GM19240 (cell line): ENCODE measurements at regions not wholly inside any gene's neighbourhood (a gene's known extent, or its start where the extent isn't known, plus 50 kb on each side); places are given as distances from the start of the nearest gene placed in this dataset.
"Not testable (repeated sequence)": the region's sequence is repeated elsewhere in the genome, so short reads cannot be mapped to it uniquely, and the experiment has no call there.

Source experiments
- DNase-seq: peaks from one replicate; pipeline ENCODE4 v3.0.0; 2011; ENCODE audit warnings: low spot score; ENCODE audit not compliant: insufficient read length

DNA sequence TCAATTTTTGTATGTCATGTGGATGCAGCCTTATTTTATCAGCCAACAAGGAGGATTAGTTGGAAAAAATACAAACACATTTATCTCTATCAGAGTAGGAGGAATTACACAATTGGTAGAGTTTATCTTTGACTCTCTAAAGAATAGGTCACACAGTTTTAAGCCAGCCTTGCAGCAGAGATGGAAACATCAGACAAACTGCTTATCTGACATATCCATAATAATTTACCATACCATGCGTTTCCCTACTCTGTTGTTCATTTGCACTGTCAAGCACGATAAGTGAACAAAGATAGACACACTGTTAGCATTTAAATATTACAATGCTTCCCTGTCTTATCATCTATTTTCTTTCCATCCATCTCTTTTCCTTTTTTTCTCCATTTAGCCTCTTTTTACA is 283.7 kb upstream of the SMIM30 start:
- no peak for DNase-seq

DNA sequence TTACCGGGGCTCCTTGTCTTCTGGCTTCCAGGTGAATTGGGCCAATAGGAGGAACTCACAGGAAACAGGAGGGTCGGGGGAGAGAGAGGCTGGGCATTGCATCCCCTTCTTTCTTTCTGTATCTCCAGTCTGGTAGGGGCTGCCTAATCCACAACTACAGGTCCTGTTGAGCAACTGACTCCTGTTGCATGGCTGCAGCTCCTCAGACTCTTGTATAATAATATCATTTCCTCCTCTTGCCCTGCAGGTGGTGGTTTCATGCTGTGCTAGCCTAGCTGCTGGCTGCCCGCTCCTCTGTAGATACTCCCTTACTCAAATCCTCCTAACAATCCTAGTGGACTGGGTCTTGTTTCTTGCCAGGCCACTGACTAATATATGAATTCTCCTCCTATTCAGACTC is 276.5 kb upstream of the SMIM30 start:
- no peak for DNase-seq

DNA sequence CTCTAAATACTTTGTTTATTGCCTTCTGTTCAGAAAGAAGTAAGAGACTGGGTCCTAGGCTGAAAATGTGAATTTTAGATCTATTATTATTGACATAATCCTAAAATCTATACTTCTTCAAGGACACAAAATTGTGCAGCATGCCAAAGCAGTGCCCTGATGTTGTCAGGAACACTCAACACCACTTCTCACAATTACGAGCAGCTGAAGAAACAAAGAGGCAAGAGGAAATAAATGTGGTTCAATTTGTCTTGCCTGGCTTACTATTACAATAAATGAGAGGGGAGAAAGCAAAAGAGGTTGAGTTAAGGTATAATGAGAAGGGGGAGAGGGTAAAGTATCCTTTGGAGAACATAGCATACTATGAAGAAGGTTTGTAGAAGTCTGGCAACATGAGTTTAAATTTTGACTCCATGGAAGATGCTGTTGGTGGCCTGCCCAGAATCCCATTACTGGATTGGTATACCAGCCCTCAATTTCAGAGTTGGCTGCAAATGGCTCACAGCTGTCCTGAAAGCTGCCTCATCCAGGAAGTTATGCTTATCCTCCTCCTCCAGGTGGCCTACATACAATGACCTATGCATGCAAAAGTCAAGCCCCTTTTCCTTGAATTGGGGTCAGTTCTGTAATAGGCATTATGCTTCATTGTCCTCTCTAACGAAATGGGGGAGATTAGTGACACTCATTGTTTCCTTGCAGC is 274.6 kb upstream of the SMIM30 start:
- no peak for DNase-seq

DNA sequence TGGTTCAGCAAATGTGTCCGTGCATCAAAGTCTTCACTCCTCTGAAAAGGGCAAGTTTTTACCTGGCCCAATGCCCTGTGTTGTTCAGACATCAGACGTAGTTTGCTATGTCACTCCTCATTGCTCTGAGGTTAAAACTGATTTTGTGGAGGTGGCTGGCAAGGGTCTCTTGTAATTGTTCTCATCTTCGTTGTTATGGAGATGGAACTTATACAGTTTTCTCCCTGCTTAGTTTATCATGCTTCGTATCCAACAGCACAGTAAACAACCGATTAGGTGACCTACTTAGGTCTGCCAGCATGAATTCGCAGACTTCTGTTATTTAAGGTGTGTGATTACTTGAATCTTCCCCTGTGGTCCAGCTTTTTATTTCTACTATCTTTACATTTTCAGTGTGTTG is 274.1 kb upstream of the SMIM30 start:
- no peak for DNase-seq

DNA sequence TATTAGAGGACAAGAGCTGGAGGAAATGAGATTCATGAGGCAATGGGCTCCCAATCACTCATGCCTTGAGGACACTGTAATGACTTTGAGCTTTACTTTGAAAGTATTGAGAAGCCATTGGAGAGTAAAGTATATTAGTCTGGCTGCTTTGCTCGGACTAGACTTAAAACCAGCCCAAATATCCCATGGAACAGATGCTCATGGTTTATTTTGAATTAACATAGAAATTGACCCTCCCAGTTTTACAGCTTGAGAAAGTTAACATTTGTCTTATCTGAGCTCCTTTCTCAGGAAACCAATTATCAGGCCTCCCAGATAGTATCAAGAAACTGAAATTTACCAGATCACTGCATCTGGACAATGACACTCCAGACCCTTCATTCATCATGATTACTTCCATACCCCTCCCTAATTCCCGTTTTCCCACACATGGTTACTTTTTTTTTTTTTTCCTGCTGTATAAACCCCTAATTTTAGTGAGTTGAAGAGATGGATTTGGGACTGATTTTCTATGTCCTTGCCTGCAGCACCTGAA is 270.8 kb upstream of the SMIM30 start:
- DNase-seq, result no peak

DNA sequence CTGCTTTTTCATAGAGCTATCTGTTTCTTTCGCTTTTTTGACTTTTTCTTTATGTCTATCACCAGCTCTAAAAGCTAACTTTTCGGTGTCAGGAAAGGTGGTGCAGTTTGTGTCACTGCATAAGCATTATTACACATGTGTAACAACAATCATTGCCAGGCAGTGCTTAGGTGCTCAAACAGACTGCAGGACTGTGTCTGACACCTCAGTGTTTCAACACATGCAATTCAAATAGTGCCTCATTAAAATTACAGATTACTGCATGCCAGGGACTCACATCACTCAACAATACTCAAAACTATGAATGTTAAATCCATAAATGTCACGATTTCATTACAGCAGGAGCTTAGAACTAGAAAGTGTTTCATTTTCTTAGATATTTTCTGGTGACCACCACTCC is 265.3 kb upstream of the SMIM30 start:
- DNase-seq, result no peak

DNA sequence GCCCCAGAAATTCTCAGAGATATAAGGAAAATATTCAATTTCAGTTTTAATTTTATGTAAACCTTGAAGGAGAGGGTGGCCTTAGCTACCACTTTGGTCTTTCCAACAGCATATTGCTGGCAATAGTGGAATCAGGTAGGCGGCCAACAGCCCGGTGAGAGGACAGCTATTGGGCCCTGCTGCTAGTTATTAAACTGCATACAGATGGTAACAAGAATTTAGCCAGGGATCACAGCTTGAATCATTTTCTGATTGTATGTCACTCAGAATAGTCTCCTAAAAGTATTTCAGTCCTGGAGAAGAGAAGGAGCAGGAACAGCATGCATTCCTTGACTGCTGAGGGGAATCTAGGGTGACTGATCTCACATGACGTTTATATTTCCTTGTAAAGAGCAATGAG is 261.4 kb upstream of the SMIM30 start:
- no peak for DNase-seq

DNA sequence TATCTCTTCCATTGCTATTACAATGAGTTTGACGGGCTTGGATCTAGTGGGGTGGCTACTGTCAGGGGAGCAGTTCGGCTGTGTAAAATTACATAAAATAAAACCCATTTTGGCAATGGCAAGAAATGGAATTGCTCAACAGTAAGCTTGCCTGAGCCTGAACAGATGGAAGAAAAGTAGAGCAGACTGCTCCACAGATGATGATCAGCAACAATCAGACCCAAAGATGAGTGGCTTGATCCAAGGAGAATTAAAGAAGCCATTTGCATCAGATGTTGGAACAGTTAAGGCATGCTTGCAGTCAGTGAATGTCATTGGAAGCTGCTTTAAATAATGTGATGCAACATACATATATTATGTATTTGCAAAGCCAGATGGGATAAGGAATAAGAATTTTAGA is 256.6 kb upstream of the SMIM30 start:
- no peak for DNase-seq

DNA sequence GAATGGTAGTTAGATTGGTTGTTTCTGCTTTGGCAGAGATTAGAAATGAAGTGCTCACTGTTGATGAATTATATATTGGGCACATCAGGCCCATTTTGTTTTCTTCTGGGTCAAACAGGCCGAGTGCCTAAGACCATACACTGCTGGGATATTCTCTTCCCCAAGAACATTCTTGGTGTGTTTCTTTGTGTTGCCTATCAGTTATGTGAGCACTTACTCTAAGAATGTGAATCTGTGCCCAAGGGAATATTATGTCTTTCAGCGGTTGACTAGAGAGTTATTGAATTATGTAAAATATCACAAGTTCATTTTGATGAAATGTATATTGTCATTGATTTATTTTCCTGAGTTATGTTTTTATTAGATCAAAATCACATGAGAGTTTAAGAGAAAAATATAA is 255.5 kb upstream of the SMIM30 start:
- DNase-seq, result no peak

DNA sequence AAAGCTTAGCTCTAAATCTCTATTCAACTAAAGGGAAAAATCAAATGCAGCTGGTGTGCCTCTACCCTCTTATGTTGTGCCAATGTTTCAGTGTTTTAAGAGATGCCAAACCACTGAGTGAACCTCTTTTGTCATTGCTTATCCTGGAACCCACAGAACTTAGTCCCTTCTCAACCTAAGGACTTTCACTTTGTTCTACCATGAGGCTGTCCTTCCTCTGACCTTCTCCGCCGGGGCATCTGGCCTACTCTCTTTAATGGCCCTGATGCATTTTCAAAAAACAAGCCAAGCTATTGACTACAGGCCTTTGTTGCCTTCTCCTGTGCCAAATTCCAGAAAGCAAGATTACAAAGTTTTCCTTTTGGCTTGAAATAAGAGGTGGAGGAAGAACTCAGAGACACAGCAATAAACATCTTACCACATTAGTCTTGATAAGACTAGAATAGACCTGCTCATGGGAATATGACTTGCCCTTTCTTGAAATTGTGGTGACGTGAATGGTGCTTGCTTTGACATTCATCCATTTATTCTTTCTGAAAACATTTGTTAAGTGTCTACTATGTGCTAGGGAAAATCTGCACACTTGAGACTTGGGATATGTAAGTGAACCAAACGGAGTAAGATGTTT is 253.2 kb upstream of the SMIM30 start:
- no peak for DNase-seq

DNA sequence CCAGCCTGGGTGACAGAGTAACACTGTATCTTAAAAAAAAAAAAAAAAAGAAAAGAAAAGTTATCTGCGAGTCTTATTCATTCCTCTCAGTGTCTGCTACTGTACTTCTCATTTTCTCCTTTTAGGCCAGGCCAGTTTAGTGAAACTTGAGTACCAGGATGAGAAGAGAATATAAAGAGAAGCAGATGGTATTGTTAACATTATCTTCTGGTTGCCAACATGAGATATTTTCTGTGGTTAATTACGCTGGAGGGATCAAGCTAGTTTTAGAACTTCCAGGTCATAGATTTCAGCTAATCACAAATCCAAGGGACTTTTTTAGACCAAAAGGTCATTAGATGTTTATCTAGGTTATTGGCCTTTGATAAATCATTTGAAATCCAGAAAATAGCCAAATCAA is 252.6 kb upstream of the SMIM30 start:
- no peak for DNase-seq

DNA sequence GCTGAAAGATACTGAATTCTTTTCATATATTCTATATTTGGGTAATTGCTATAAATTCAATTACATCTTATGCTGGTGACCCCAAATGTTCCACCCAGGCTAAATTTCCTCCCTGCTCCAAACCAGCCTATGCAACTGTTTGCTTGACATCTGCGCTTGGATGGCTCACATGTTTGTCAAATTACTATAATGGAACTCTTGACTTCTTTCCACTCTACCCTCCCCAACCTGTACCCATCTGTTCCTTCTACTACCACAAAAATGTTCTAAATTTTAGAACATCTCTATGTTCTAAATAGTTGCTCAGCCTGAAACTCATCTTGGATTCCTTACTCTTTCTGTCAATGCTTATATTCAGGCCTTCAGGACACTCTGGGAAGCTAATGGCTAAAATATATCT is 249.9 kb upstream of the SMIM30 start:
- DNase-seq, result no peak

DNA sequence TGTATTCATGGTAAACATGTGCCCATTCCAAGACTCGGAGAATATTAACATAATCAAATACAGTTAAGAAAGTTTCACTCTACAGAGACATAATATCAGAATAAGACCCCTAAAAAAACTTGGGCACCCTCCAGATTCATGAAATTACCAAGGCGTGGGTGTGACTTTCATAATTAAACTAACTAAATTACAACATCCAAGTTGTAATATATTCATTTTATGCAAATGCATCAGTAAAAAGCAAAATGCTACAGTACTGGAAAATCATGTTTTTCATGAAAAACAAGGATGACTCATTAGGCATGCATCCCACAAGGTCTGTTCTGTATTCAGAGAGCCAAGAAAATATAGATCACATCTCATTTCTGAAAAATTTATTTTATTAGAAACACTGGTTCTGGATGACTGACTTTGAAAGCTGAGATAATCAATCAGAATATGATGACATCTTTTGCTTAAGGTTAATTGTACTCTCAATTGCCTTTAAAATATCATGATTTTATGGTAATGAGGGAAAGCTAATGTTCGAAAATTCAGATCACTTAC is 248.8 kb upstream of the SMIM30 start:
- DNase-seq, result no peak

DNA sequence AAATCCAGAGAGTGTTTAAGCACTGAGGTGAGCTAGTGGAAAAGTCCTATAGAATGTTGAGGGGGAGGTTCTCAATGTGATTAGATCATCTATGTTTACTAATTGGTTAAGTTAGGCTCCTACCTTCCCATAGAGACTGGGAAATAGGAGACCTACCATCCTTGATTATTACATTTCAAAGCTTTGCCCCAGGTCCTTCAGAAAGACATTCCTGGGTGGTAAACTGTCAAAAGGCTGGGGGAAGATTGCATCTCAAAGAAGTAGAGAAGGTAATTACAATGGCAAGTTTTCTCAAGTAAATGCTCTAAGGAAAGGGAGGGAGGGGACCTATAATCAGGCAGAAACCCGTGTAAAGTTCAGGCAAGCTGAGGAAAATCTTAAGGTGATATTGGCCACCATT is 247.8 kb upstream of the SMIM30 start:
- DNase-seq, result no peak

DNA sequence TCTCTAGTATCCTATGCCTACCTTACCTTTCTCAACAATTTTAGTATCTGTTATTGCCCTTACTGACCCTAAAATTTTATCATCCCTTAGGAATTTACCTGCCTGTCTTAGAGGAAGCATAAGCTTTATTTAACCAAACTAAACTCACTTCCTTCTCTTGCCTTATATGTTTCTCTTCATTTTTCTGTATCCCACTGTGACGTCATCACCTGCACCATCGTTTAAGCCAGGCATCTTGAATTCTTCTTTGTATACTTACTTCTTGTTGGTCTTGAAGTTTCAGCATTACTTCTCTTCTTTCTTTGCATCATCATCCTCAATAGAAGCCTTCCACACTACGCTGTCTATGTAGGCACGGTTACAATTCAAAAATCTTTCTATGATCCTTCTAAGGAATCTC is 231.0 kb upstream of the SMIM30 start:
- no peak for DNase-seq

DNA sequence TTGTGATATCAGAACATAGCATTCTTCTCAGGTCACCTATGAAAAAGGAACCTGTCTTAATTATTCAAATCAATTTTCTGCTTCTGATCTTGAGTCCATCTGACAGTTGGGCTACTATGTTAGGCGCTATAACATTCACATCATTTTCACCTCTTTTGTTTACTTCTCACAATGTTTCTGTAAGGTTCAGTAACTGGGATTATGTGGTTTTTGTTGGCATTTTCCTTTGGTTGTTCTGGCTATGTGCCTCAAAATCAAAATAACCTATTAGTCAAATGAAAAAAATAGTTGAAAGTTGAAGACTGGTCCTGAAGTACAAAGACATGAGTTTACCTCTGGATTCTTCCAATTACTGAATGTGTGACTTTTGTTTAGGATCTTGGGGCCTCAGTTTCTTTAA is 221.3 kb upstream of the SMIM30 start:
- DNase-seq, result no peak

DNA sequence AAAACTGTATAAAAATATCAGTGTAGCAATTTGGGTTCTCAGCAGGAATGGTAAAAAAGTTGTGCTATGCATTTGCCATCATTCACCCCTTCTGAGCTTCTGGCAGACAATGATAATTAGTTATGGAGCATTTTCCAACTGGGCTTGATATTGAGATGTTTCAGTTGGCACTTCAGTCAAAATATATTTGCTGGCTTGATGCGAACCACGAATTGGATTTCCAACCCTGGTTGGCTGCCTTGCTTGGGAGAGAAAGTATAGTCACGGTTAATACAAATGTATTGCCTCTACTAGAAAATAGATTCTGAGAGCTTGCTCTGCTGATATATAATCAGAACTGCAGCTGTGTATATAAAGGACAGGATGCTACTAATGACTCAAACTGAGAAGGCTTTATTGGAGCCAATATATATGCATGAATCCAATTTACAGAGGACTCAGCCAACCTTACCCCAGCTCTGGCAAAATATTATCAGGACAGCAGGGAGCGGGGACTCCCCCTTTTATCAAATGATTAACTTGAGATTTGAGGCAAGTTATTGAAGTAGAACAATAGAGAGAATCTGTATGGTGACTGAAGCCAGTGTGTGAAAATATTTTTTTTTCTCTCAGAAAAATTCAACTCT is 219.8 kb upstream of the SMIM30 start:
- no peak for DNase-seq

DNA sequence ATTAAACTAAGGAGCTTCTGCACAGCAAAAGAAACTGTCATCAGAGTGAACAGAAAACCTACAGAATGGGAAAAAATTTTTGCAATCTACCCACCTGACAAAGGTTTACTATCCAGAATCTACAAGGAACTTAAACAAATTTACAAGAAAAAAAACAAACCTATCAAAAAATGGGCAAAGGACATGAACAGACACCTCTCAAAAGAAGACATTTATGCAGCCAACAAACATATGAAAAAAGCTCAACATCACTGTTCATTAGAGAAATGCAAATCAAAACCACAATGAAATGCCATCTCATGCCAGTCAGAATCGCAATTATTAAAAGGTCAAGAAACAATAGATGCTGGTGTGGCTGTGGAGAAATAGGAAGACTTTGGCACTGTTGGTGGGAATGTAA is 218.5 kb upstream of the SMIM30 start:
- DNase-seq, result not testable (repeated sequence)

DNA sequence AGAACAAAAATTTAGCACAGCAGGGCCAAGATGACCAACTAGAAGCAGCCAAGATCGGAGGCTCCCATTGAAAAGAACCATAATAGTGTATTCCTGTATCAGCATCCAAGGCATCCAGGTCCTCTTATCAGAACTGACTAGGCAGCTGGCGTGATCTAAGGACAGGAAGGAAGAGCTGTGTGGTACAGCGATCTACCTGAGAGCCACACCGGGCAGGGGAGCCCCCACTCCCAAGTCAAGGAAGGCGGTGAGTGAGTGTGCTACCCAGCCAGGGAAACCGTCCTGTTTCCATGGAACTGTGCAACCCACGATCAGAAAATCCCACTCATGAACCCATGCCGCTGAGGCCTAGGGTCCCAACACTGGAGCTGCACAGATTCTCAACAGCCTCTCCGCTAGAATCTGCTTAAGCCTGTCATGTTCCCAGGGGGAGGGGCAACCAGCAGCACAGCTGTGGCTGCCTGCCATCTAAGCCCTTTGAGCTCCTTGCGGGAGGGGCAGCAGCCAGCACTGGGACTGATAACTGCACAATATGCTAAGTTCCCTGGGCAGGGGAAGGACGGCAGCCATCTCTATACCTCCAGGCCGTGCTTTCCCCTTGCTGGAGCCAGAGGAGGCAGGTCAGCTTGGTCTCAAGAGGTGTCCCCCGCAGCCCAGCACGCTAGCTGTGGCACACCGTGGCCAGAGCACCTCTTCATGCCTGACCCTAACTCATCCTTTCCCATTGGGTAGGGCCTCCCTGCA is 213.0 kb upstream of the SMIM30 start:
- DNase-seq, result no peak

DNA sequence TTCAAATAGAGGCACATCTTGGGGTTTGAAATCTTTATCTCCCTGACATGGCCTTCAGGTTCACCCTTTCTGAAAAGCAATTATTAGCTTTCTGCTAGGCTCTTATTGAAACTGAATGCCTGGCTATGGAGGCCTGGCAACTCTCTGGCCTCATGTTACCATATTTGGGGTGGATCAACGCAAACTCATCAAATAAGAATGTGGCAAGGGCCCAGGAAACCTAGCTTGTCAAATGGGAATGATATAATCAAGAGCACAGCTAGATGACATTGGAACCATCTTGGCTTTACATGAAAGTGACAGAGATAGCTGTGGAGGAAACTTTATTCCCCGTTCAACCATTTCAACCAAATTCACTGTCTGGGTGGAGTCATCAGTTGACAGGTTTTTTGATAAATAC is 202.8 kb upstream of the SMIM30 start:
- no peak for DNase-seq

DNA sequence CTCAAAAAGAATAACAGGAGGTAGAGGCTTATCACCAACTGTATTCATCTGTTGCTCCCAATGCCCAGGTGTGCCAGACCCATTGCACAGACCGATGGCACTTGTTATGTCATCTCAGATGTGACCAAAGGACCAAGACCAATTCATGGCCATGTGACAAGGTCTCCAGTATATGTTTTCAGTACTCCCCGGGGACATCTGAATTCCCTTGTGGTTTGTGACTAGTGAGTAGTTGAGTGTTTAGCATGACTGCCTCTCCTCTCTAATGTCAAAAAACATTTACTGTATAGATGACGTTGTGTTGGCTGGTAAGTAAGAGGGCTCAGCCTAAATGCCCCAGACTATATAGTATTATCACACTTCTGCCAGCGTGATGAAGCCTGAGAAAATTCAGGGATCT is 202.1 kb upstream of the SMIM30 start:
- no peak for DNase-seq

DNA sequence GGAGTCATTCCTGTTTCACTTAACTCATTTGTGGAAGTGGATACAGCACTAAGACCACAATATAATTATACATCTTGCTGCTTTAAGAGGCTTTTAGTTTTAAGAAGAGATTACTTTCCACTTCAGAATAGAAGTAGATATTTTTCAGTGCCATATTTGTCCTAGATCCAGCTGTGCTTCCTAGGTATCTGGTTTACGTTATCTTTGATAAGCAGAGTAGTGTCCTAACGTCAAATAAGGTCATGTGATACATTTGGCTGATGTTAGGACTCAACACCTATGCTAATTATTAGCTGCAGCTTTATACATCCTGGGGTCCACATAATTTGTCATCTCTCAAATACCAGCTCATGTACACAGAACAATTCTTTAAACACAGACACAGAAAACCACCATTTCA is 196.2 kb upstream of the SMIM30 start:
- no peak for DNase-seq
